ENCODE measurements at regions not wholly inside any gene's neighbourhood (a gene's known extent, or its start where the extent isn't known, plus 50 kb on each side); places are given as distances from the start of the nearest gene placed in this dataset.
"Not testable (repeated sequence)": the region's sequence is repeated elsewhere in the genome, so short reads cannot be mapped to it uniquely, and the experiment has no call there.

GRCh38 chr17:62196587-62196986 lies 131.5 kb upstream of the MED13 start:
- TF ChIP-seq POLR2A, CTCF, POLR2AphosphoS5 (IDR thresholded peaks at IDR 0.05): not testable (repeated sequence)

All from sigmoid colon (tissue), 4 donors.